Superior temporal gyrus (tissue), 1 donor: ENCODE measurements at regions not wholly inside any gene's neighbourhood (a gene's known extent, or its start where the extent isn't known, plus 50 kb on each side); places are given as distances from the start of the nearest gene placed in this dataset.

Experiments
- DNase-seq: peaks from one replicate; pipeline ENCODE4 v3.0.0-alpha.2; 2016; ENCODE audit errors: extremely low spot score

DNA sequence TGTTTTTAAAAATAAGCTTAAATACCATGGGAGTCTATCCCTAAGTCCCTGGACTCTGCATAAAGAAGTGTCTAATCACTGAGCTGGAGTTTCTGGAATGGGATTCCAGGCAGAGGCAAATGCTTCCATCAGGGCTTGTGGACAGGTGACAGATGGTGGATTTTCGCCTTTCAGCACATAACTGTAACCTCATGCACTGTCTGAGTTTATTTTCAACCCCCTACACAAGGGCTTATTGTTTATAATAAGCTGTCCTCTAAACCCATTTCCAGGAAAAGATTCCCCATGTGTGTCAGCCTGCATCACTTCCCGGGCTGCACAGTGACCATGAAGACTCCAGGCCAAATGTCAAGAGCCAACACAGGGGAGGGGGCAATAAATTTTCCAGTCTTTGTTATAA is 264.0 kb downstream of the PIK3R1 start:
- DNase-seq: no peak

DNA sequence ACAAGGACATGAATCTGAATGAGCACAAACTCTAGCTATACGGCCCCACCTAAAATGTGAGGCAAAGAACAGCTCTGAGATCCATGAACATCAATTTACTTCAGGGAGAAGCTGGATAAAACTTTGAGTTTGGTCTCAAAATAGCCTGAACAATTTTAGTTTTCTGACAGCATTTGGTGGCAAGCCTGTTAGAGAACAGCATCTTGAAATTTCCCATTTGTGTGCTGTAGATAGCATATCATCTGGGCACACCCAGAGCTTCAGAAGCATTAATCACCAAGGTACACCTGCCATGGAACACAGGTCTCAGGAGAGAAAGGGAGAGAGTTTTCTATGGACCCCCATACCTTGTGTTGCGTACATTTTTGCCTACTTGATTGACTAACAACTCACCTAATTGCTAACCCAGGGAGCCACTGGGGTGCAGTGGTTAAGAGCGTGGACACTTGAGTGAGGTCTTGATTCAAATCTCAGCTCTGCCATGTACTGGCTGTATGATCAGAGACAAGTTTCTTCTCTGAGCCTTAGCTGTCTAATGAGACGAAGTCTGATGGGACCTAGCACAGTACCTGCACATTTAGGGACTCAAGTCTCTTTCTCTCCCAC is 264.9 kb downstream of the PIK3R1 start:
- peak; percentile 62 for DNase-seq

DNA sequence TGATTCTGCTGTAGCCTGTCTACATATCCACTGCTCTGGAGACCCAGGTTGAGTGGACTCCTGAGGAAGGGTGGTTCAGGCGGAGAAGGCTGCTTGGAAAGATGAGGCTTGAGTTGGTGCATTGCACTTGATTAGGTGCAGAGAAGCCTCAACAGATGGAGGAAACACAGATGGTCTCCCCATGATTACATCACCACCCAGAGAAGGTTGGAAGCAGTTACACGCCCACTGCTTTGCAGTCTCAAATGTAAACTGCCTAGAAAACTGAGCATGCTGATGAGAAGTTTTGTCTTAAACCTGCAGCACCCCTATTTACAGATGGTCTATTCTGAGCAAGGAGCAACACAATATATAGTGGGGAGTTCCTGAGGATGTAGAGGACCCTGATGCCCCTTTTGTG is 266.6 kb downstream of the PIK3R1 start:
- DNase-seq: peak; percentile 72

DNA sequence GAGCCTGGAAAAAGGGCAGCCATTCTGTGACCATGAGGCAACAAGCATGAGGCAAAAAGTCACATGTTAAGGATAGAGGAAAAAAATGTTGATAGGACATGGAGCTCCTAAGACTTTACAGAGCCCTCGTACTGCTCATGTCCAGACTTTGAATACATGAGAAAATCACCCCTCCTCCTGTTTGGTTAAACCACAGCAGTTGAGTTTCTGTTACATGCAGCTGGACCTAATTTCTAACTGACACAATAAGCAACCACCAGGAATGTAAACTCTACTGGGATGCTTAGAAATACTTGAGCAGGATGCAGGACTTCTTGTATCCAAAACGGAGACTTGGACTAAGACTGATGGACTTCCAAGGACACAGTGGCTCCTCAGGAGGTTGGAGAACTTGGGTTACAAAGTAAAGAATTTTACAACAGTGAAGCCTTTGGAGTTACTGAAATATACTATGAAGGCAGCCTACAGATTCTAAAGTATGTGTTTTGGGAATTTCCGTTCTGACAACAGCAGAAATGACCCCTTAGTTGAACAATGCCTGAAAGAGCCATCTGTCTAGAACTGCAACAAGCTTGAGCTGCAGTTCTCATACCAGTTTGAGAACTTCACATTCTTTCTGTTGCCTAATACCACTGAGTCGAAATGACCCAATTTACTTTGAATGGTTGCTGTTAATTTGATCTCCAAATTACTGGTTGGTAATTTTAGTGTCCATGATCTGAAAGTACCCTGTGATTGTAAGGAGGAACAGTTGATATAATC is 268.9 kb downstream of the PIK3R1 start:
- DNase-seq: no peak

DNA sequence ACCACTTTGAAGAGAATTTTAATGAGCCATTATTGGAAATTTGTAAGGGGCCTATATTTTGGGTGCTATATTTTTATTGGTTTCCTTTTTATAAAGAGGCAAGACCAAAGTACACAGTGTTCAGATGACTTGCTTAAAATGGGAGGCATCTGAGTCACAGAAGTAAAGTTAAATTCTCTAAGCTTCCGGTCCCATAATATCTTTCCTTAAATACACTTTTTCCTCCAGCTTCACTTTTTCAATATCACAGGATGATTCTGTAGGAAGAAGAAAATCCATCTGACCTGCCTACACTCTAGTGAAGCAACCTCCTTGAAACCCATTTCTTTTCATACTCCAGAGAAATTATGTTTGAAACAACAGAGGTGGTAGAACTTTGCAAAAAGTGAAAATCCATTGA is 274.0 kb downstream of the PIK3R1 start:
- peak; percentile 71 for DNase-seq

DNA sequence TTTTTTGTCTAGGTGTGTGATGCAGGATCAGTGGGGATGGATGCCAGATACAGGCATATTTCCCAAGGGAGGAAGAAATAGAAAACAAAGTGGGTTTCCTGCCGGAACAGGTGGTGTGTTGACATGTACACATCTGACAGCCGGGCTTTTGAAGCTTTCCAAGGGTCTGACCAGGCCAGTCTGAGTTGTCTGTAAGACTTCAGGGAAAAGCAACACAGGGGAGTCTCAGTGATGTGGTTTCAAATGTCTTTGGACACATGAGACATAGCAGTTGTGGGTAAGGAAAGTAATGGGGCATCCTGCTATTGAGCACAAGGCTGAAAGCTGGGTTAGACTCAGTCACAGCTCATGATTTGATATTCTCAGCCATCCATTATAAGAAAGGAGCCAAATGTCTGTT is 274.9 kb downstream of the PIK3R1 start:
- DNase-seq: no peak

DNA sequence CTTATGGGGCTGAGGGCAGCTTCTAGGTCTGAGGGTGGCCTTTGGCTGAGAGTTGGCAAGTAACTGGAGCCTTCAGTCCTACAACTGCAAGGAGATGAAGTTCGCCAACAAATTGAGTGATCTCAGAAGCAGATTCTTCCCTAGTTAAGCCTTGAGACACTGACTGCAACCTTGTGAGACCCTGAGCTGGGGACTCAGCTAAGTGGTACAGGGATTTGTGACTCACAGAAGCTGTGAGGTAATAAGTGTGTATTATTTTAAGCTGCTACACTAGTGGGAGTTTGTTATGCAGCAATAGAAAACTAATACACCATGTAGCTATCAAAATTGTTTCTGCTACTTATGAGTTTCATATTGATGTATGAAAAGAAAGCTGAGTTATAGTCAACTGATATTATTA is 279.2 kb downstream of the PIK3R1 start:
- no peak for DNase-seq

DNA sequence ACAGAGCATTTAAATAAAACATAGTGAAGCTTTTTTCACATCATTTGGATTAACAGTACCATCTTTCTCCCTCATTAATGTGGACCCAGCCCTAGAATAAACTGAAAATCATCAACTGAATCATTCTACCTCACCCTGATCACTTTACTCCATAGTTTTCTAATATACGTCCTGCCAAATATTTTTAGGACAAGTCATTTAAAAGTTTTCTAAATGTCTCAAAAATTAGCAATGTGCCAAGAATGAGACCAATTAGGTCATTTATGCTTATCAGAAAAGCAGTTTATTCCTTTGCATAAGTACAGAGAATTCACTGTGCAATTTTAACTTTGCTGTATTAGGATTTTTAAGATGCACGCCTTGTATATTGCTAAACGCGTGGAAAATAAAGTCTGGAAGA is 284.4 kb downstream of the PIK3R1 start:
- DNase-seq: no peak

DNA sequence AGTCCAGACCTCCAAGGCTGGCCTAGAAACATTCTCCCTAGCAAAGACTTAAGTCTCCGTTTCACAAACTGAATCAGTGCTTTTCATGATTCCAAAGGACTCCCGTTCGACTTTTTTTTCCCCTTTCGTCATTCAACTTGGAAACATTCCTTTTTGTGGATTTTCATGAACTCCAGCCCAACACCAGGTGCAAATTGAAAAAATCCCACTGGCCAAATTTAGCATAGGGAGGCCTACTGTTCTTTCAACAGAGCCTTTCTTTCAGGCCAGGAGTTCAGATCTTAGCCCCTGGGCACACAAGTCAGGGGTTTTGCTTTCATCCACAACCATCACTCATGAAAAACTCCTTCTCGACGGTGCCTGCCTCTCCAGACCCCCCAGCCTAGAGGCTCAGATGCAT is 285.3 kb downstream of the PIK3R1 start:
- DNase-seq: no peak

DNA sequence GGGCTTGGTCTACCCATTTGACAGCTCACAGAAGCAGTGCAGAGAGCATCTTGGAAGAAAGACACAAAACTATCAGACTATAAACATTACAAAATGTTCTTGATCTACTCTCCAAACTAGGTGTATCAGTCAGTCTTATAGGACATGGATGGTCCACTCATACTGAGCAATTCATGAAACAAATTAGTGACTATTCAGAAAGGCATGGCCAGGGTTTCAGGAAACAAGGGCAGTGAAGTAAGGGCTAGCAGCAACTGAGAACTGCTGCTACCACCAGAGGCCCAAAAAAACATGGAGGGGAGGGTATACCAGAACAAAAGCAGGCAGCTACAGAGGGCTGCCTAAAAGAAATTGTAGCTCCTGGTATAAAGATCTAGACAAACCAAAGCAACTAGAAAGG is 287.0 kb downstream of the PIK3R1 start:
- DNase-seq: no peak

DNA sequence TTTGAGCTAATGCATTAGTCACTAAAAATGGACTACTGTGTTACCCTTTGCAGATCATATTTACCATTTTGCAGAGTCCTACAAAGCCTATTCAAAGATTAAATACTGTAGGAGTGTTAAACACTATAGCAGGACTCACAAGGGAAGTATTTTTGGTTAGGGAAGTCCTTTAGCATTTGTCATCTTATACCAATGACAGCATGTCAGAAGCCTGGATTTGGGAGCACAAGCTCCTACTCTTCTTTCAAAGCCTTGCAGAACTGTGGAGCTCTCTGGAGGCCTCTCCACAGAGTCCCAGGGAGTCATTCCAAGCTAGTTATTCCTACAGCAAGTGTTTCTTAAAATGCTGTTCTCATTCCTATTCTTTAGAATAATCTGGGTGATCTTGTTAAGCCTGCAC is 288.8 kb downstream of the PIK3R1 start:
- peak; percentile 32 for DNase-seq

DNA sequence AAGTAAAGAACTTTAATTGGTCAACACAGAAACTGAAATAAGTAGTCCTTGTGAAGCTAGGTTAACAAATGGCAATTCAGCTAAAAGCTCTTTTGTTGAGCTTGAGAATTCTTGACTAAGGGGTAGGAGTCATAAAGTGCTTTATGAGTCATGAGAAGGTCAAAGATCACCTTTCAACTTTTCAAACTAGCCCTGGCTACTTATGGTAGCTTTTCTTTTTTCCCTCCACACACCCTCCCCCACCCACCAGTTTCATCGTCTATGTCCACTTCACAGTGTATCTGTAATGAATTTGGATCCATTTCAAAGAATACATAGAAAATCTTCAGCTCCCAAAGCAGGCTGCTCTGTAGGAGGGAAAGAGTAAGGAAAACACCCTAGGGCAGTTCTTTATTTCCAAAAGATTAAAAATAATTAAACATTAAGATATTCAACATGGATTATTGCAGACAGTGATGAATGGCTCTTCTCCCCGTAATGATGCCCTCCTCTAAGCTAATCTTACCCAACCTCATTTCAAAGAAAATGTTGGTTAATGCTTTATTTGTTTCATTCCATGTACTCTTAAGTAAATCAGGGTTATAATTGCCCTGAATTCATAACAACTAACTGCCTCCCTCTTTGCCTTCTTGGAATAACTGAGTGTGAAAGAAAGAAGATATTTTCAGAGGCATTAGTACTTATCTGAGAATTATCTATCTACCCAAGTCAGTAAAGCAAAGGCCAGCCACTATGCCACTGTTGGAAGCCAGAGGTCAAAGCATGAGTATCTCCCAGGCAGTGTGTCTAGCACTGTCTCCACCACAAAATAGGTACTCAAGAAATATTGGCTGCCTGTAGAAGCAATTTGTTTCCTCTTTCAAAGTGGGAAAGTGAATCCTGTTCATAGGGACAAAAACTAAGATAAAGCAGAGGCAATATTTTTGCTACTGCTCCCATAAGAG is 290.6 kb downstream of the PIK3R1 start:
- DNase-seq: no peak

DNA sequence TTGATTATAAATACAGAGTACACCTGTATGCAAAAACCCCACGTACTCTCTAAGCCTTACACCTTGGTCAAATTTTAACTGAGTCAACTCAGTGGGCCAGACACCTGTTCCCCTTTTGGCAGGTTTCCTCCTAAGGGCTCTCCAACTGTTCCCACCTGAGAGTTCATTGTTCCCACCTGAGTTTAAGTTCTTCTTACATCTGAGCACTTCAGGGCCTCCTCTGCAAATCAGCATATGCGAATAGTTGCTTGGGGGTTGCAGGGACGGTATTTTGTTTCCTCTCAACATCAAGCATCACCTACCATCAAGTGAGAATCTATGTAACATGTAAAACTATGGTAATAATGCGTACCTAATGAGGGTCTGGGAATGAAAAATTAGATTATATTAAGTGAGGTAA is 300.0 kb downstream of the PIK3R1 start:
- DNase-seq: no peak

DNA sequence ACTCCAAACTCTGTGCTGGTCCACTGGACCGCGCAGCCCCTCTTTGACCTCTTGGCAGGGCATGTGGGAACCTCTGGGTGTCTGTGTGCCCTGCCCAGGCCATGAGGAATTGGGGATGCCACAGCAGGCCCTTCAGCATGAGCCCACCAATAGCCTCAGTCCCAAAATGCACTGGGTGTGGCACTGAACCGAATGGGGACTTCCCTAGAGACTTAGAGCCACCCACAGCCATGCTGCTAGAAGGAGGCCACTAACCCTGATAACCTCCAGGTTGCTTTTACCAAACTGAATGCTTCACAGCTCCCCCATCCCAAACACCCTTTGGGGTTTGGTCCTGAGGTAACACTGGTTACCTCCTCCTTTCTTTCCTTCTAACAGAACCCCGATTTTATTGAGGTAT is 302.7 kb downstream of the PIK3R1 start:
- no peak for DNase-seq

DNA sequence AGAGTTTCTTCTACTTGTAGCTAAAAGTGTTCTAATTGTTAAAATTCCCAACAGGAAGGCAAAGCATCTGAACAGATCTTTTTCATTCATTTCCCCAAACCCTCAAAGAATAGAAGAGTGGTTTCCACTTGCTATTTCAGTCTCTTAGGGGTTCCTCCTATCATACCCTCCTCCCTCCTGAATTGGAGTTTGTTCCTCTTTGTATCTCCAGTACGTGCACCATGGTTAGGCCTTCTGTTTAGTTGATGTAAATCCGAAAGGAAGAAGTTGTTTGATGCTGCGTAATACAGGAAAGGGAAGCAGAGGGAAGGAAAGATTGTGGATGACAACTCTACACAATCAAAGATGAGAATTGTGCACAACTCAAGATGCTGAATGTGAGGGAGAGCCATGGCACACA is 303.6 kb downstream of the PIK3R1 start:
- DNase-seq: no peak

DNA sequence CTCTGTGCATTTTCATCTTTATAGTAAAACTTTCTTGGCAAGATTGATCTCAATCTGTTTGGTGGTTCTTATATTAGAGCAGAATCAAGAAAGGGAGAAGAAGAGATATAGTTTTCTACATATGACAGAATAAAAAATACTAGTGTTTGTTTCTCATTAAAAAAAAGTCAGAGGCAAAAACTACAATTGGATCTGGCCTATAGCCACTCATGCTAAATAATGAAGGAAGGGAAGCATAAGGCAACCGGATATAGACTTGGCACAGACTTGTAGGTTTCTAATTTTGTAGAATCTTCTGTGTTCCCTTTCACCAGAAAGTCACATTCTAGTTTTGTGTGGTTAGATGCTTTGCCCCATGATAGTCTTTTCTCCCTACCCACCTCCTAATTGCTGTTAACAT is 306.2 kb downstream of the PIK3R1 start:
- peak; percentile 56 for DNase-seq

DNA sequence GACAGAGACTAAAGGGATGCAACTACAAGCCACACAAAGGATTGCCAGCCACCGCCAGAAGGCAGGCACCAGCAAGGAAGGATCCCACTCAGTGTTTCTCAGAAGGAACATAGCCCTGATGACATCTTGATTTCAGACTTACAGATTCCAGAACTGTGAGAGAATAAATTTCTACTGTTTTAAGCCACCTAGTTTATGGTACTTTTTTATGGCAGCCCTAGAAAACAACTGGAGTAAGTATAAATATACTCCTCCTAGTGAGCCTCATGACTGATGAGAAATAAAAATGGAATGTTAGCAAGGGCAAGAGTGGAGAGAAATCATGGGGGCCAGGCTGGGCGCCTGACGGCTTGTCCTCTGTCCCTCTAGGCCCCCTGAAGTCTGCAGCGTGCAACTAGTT is 307.3 kb downstream of the PIK3R1 start:
- DNase-seq: no peak

DNA sequence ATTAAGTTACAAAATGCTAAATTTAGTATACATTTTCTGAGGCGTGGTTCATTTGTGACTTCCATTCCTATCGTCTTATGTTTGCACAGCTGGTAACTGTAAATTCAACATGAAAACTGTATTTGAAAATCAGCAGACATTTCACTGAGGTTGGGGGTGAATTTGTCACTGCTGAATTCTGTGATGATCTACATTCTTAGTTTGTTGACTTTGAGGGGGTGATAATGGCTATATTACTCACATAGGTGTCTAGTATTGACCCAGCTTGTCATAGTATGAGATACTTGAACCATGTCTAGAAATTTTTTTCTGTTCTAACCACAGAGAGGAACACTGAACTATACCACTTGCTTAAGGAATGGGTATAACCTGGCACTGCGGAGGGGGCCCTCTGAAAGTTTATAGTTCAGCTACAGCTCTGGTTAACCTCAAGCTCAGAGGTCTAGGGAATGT is 313.3 kb downstream of the PIK3R1 start:
- DNase-seq: no peak

DNA sequence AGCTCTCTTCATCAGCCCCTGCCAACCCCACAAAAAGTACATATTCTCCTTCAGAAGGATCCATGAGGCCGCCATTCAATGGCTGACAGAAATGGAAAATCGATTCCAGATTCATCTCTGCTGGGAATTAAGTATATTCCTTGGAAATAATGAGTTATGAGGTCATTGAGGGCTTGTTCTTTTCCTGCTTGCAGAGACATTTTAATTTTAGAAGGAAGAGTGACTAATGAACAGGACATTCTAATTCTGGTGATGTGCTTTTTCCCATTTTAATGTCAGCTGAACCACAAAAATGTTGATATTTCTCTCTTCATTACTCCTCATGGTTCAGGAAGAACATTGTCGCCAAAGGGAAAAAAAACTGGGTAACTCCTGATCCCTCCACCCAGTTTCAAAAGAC is 314.0 kb downstream of the PIK3R1 start:
- DNase-seq: no peak

DNA sequence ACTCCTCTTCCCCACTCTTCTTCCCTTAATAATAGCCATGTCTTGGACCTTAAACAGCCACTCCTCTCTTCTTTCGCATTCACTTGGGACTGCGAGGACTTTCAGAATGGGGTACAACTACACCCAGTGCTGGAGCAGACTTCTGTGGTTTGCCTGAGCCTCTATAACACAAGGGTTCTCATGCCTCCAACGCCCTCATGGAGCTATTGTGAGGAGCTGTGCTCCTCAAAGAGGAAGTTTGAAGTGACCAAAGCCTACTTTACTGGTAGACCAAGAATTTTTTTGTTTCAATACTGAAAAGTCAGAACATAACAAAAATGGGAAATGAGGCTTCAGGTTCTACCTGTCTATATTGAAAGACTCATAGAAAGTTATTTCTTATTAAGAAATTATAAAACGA is 316.4 kb downstream of the PIK3R1 start:
- DNase-seq: no peak

DNA sequence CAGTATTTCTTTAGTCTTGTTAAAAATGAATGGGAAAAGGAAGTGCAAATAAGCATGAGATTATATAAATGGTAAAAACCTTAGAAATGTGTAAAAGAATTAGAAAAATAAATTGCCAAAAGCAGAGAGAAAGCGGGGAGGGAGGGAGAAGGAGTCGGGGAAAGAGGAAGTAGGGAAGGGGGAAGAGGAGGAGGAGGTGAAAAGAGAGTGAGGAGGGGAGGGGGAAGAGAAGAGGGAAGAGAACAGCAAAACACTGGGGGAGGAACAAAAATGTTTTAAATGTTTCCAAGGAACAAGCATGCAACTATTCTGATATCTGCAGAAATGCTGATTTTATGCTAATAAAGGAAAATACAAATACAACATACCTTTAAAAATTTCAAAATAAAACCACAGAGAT is 317.5 kb downstream of the PIK3R1 start:
- DNase-seq: no peak

DNA sequence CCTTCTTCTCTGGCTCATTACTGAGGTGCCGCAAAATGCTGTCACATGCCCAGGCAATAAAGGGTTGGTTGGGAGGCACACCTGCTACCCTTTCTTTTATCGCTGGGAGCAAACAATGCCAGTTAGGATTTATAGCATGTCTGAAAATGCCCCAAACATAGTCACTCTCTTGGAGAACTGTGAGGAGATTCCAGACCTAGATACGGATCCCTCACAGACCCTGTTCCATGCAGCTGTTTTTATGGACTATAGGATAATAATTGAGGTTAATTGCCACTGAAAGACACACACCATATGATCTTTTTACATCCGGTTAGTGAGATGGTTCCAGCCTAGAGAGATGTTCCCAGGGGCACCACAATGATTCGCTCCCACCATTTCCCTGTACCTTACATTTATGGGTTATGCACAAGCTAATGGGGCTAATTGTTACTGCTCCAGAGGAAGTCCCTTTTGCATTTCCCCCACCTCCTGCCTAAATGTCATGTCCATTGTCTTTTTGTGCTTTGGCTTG is 318.1 kb downstream of the PIK3R1 start:
- peak; percentile 62 for DNase-seq
